GM19463 (cell line): ENCODE measurements at regions not wholly inside any gene's neighbourhood (a gene's known extent, or its start where the extent isn't known, plus 50 kb on each side); places are given as distances from the start of the nearest gene placed in this dataset.
"Not testable (repeated sequence)": the region's sequence is repeated elsewhere in the genome, so short reads cannot be mapped to it uniquely, and the experiment has no call there.

Source experiments
- ATAC-seq: cut with Tn5 transposase; IDR thresholded peaks from one replicate; pipeline ENCODE4 v1.9.1; 2021; ENCODE audit warnings: mild to moderate bottlenecking, moderate library complexity; ENCODE audit not compliant: unreplicated experiment

DNA sequence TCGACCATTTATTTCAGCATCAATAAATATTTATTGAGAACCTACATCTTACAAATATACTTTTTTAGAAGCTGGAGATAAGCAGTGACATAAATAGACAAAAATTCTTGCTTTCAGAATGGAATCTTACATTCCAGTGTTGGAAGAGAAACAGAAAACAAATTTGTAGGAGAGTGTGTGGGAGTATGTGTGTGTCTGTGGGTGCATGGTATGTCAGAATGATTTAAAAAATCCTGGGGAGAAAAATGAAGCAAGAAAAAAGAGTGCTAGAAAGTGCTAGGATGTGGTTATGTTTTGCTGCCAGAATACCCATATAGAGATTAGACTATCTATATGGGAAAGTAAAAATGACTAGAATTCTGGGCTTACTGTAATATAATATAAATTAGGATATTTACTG, 561.7 kb upstream of the SGO1 start:
- no peak for ATAC-seq

GRCh38 chr3:20743553-20744321, 557.7 kb upstream of the SGO1 start:
- ATAC-seq: no peak

DNA sequence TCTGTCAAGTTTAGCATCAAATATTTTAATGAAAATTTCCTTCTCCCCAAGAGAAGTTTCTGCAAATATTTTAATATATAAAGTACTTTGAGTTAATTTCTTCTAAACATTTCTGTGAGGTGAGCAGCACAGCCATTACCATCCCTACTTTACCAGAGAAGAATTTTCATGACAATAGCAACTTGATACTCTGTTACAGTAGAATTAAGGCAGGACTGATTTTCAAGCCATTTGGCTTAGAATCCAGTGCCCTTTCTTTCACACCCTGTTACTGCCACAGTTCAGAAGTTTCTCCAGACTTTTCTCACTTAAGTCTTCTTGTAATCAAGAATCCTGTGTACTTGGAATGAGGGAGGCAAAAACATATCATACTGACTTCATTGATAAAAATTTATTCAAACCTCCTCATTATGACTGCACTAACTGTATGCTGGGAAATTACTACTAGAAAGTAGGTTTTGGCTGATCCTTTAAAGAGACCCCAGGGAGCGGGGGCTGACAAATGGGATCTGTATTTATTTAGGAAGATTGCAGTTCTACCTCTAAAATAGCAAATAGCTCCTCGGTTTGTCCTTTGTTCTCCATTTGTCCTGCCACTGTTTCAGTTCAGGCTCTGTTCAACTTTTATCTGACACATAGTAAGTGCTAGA, 557.0 kb upstream of the SGO1 start:
- ATAC-seq: no peak

- ATAC-seq: no peak
Measured at GRCh38 chr3:20741381-20741780, 555.4 kb upstream of the SGO1 start.

DNA sequence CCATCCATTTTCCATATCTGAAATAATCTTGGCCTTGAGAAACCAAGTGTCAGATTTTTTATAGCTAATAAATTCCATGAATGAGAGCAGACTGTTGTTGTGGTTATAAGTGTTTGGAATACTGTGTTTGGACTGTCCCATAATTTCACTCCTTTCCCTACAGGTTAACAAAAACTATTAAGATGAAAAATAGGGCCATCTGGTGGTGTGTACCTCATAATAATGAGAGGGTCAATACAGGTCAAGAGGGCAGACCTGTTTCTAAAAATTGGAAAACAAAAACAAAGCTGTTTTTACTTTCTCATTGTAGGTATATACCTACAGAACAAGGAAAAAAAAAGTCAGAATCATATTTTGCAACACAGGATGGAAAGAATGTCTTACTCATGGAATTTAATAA, 553.8 kb upstream of the SGO1 start:
- ATAC-seq: no peak

- no peak for ATAC-seq
Measured at GRCh38 chr3:20736287-20736852, 550.4 kb upstream of the SGO1 start.

DNA sequence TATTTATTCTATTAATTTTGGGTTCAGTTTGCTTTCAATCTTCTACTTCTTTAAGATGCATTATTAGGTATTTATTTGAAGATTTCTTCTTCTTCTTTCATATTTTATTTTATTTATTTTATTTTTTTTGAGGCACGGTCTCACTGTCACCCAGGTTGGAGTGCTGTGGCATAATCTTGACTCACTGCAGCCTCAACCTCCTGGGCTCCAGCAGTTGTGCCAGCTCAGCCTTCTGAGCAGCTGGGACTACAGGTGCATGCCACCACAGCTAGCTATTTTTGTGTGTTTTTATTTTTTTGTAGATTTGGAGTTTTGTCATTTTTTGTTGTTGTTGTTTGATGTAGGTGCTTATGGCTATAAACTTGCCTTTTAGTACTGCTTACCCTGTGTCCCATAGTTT, 543.2 kb upstream of the SGO1 start:
- no peak for ATAC-seq

- no peak for ATAC-seq
Measured at GRCh38 chr3:20726786-20727185, 540.8 kb upstream of the SGO1 start.

DNA sequence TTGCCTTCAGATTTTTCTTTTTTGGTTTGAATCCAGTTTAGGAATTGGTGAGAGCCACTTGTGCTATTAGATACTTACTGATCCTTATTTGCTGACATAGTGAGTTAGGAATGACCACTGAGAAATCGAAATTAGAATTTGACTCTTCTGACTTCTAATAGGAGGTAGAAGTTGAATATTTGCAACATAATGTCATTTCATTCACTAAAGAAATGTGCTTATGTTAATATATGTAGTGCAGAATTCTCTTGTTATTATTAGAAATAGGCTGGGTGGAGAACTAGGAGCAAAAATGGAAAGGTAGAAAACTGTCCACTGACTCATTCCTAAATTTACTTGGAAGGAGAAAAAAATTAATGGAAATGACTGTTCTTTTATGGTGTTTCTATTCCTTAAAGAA, 538.2 kb upstream of the SGO1 start:
- no peak for ATAC-seq

DNA sequence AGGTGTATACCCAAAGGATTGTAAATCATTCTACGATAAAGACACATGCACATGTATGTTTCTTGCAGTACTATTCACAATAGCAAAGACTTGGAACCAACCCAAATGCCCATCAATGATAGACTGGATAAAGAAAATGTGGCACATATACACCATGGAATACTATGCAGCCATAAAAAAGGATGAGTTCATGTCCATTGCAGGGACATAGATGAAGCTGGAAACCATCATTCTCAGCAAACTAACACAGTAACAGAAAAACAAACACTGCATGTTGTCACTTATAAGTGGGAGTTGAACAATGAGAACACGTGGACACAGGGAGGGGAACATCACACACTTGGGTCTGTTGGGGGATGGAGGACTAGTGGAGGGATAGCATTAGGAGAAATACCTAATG, 530.4 kb upstream of the SGO1 start:
- not testable (repeated sequence) for ATAC-seq

GRCh38 chr3:20701641-20702040, 515.6 kb upstream of the SGO1 start:
- no peak for ATAC-seq

- no peak for ATAC-seq
Measured at GRCh38 chr3:20700714-20701113, 514.7 kb upstream of the SGO1 start.

GRCh38 chr3:20698896-20699295, 512.9 kb upstream of the SGO1 start:
- ATAC-seq: no peak

- no peak for ATAC-seq
Measured at GRCh38 chr3:20696388-20697150, 510.6 kb upstream of the SGO1 start.

- no peak for ATAC-seq
Measured at GRCh38 chr3:20692675-20693074, 506.7 kb upstream of the SGO1 start.

DNA sequence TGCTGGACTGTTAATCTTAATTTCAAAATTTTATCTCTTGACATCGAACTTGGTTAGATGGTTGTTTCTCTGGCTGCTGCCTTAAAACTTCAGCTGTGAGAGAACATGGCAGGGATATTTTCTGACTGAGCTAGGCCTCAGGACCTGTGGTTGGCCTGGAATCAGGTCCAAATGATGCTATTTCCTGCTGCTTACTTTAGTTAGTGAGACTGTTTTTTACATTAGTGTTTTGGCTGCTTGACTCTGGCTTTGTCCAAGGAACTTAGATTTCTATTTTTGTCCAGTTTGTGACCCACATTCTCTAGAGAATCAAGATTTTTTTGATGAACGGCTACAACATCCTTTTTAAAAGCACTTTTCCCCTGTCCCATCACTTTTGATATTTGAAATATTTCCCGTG, 497.9 kb upstream of the SGO1 start:
- ATAC-seq: no peak

DNA sequence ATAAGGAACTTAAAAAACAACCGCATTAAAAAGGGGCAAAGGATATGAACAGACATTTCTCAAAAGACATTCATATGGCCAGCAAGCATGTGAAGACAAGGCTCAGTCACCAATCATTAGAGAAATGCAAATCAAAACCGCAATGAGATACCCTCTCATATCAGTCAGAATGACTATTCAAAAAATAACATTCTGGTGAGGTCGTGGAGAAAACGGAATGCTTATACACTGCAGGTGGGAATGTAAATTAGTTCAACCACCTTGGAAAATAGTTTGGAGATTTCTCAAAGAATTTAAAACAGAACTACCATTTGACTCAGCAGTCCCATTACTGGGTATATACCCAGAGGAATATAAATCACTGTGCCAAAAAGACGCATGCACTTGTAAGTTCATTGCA, 496.6 kb upstream of the SGO1 start:
- no peak for ATAC-seq

- ATAC-seq: no peak
Measured at GRCh38 chr3:20680990-20681628, 495.1 kb upstream of the SGO1 start.

DNA sequence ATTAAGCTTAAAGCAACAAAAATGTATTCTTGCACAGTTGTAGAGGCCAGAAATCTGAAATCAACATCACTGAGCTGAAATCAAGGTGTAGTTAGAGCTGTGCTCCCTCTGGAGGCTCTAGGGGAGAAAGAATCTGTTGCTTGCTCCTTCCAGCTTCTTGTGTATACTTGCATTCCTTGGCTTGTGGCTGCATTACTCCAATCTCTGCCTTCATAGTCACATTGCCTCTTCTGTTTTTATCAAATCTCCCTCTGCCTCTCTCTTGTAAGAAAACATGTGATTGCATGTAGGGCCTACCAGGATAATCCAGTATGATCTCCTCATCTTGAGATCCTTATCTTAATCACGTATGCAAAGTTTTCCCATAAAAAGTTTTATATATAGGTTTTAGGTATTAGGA, 487.9 kb upstream of the SGO1 start:
- no peak for ATAC-seq

DNA sequence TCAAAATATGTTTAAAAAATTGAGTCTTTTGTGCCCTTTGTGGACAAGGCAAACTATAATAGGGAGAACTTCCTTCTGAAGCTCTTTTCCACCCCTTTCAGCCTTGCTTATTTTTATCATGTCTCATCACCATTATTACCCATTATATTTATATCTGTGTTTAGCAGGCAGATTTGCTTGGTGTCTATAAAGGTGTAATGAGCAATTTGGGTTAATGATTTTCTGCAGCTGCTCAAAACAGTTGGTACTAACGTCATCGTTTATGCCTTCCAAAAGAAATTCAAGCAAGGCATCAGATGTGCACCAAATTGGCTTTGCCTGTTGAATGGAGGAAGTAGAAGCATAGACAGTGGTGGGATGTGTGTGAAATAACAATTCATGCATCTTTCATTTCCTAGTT, 483.7 kb upstream of the SGO1 start:
- ATAC-seq: no peak

- ATAC-seq: no peak
Measured at GRCh38 chr3:20669184-20669583, 483.2 kb upstream of the SGO1 start.
